ENCODE measurements at regions not wholly inside any gene's neighbourhood (a gene's known extent, or its start where the extent isn't known, plus 50 kb on each side); places are given as distances from the start of the nearest gene placed in this dataset.

DNA sequence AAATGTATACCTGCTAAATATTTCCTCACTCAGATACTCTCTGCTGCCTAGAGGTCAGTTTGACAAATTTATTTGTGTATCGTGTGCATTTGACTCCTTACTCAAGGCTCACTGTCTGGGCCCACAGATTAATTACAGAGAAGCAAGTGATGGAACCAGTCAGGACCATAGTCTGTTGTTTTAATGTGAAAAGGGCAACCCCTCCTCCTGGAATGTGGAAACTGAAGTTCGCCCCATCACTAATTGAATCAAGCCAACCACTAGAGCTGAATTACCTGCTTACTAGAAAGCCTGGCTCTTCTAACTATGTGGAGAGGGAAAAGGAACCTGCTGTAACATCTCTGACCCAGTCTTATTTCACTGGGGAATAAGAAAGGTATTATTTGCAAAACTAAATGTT is 199.9 kb upstream of the KRR1 start (continued):
- TF ChIP-seq ETS1 (IDR thresholded peaks at IDR 0.05) (no peak), EZH2 (IDR thresholded peaks at IDR 0.05; ENCODE audit: low read depth, unreplicated experiment) (no peak)

GRCh38 chr12:75710361-75711069 is 199.1 kb upstream of the KRR1 start:
- H3K4me3 ChIP-seq, result no peak overlapping the region
- no peaks in the 10 kb centered on the region for H3K36me3 ChIP-seq (ENCODE audit: insufficient read depth)
- peaks cover 48% of the 10 kb centered on the region for H3K4me1 ChIP-seq (ENCODE audit: insufficient read depth)
- no peak overlapping the region for H3K4me2 ChIP-seq
- H3K27ac Mint-ChIP-seq, result no peak overlapping the region; the same call in 1 of the 2 replicates
- ATAC-seq, result no peak
- peaks cover 3% of the 10 kb centered on the region; the same call in 1 of the 2 replicates for H3K9me2 ChIP-seq (ENCODE audit: insufficient read depth)
- peaks cover 4% of the 10 kb centered on the region for H3K27me3 Mint-ChIP-seq (ENCODE audit: insufficient read depth, low read depth, poor library complexity)
- H4K20me1 ChIP-seq (replicated peaks; ENCODE audit: insufficient read depth), result no peaks in the 10 kb centered on the region
- no peaks in the 10 kb centered on the region for H3F3A ChIP-seq (replicated peaks; ENCODE audit: low read depth)
- no peaks in the 10 kb centered on the region for H3K36me3 Mint-ChIP-seq (ENCODE audit: low read depth)
- peaks cover 54% of the 10 kb centered on the region for H3K4me1 Mint-ChIP-seq
- no peak for DNase-seq (ENCODE audit: low spot score)
- no peak overlapping the region for H2AFZ ChIP-seq
- H3K4me3 Mint-ChIP-seq, result no peak overlapping the region
- H3K9me3 Mint-ChIP-seq, result no peaks in the 10 kb centered on the region
- TF ChIP-seq ZNF114 (CRISPR knock-in tag; IDR thresholded peaks at IDR 0.05), result no peak
- TF ChIP-seq, protein P1, sequence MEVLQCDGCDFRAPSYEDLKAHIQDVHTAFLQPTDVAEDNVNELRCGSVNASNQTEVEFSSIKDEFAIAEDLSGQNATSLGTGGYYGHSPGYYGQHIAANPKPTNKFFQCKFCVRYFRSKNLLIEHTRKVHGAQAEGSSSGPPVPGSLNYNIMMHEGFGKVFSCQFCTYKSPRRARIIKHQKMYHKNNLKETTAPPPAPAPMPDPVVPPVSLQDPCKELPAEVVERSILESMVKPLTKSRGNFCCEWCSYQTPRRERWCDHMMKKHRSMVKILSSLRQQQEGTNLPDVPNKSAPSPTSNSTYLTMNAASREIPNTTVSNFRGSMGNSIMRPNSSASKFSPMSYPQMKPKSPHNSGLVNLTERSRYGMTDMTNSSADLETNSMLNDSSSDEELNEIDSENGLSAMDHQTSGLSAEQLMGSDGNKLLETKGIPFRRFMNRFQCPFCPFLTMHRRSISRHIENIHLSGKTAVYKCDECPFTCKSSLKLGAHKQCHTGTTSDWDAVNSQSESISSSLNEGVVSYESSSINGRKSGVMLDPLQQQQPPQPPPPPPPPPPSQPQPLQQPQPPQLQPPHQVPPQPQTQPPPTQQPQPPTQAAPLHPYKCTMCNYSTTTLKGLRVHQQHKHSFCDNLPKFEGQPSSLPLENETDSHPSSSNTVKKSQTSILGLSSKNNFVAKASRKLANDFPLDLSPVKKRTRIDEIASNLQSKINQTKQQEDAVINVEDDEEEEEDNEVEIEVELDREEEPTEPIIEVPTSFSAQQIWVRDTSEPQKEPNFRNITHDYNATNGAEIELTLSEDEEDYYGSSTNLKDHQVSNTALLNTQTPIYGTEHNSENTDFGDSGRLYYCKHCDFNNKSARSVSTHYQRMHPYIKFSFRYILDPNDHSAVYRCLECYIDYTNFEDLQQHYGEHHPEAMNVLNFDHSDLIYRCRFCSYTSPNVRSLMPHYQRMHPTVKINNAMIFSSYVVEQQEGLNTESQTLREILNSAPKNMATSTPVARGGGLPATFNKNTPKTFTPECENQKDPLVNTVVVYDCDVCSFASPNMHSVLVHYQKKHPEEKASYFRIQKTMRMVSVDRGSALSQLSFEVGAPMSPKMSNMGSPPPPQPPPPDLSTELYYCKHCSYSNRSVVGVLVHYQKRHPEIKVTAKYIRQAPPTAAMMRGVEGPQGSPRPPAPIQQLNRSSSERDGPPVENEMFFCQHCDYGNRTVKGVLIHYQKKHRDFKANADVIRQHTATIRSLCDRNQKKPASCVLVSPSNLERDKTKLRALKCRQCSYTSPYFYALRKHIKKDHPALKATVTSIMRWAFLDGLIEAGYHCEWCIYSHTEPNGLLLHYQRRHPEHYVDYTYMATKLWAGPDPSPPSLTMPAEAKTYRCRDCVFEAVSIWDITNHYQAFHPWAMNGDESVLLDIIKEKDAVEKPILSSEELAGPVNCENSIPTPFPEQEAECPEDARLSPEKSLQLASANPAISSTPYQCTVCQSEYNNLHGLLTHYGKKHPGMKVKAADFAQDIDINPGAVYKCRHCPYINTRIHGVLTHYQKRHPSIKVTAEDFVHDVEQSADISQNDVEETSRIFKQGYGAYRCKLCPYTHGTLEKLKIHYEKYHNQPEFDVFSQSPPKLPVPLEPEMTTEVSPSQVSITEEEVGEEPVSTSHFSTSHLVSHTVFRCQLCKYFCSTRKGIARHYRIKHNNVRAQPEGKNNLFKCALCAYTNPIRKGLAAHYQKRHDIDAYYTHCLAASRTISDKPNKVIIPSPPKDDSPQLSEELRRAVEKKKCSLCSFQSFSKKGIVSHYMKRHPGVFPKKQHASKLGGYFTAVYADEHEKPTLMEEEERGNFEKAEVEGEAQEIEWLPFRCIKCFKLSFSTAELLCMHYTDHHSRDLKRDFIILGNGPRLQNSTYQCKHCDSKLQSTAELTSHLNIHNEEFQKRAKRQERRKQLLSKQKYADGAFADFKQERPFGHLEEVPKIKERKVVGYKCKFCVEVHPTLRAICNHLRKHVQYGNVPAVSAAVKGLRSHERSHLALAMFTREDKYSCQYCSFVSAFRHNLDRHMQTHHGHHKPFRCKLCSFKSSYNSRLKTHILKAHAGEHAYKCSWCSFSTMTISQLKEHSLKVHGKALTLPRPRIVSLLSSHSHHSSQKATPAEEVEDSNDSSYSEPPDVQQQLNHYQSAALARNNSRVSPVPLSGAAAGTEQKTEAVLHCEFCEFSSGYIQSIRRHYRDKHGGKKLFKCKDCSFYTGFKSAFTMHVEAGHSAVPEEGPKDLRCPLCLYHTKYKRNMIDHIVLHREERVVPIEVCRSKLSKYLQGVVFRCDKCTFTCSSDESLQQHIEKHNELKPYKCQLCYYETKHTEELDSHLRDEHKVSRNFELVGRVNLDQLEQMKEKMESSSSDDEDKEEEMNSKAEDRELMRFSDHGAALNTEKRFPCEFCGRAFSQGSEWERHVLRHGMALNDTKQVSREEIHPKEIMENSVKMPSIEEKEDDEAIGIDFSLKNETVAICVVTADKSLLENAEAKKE (CRISPR knock-in tag; IDR thresholded peaks at IDR 0.05), result no peak
- TF ChIP-seq CREB1 (CRISPR knock-in tag; IDR thresholded peaks at IDR 0.05; ENCODE audit: low read depth), result no peak
- TF ChIP-seq REST (IDR thresholded peaks at IDR 0.05; ENCODE audit: unreplicated experiment), result no peak
- no peak for TF ChIP-seq POLR2AphosphoS5 (IDR thresholded peaks at IDR 0.05; ENCODE audit: low read depth)
- no peak for TF ChIP-seq EZH2 (IDR thresholded peaks at IDR 0.05; ENCODE audit: low read depth, unreplicated experiment)
- no peaks in the 10 kb centered on the region for H3K27me3 ChIP-seq (ENCODE audit: insufficient read depth)
- H3K27ac ChIP-seq (ENCODE audit: low read depth), result no peak overlapping the region; the same call in 1 of the 2 replicates
- H3K79me2 ChIP-seq (replicated peaks; ENCODE audit: insufficient read depth), result no peaks in the 10 kb centered on the region

Data from GM23338 (cell line).